Adrenal gland (tissue), 5 donors: ENCODE measurements at regions not wholly inside any gene's neighbourhood (a gene's known extent, or its start where the extent isn't known, plus 50 kb on each side); places are given as distances from the start of the nearest gene placed in this dataset.

Experiments used
- CTCF ChIP-seq, 6 experiments: fragments of 450-650 bp in 4 of 6; fragments of 200-600 bp in 2 of 6; sonication (generic) in 1 of 6; IDR thresholded peaks; 1 replicate in 5 of 6; 2 replicates in 1 of 6; pipeline versions ENCODE4 v1.5.1 to v1.8.0; 2016 to 2021; ENCODE audit warnings: antibody characterized with exemption in 6 of 6, mild to moderate bottlenecking in 2 of 6, moderate library complexity in 1 of 6
- POLR2A ChIP-seq, 2 donors: fragments of 450-650 bp; IDR thresholded peaks; one replicate each; pipeline ENCODE4 v1.6.1; 2017; ENCODE audit warnings: antibody characterized with exemption in 2 of 2, mild to moderate bottlenecking in 2 of 2, moderate library complexity in 1 of 2
- donor health status: DM: no; HTN: no; CAD: no.

DNA sequence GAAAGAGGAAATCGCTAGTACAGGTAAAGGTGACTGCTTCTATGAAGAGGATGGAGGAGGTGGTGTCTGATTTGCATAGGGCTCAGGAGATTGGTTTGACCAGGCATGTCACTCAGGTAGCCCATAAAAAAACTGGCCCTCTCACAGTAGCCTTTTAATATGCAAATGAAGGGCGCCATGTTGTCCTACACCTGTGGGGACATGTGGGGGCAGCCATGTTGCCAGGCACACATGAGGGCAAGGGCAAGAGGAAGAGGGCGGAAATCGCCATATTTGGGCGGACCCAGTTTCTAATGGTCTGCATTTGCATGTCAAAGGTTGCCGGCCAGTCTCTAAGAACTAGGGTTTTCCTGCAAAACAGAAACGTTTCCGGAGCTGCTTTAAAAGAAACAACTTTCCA, 1330.6 kb downstream of the DSC3 start:
- TF ChIP-seq CTCF (IDR thresholded peaks at IDR 0.05) = no peak
- no peak for TF ChIP-seq POLR2A (IDR thresholded peaks at IDR 0.05)
